Neural progenitor cell (in vitro differentiated cells): ENCODE measurements at regions not wholly inside any gene's neighbourhood (a gene's known extent, or its start where the extent isn't known, plus 50 kb on each side); places are given as distances from the start of the nearest gene placed in this dataset.

Source experiments
- DNase-seq: peaks from one replicate; pipeline ENCODE4 v3.0.0-alpha.2; 2016; ENCODE audit warnings: low spot score
- H2AFZ ChIP-seq: fragments of 200-600 bp; sonication (generic); replicated peaks from 2 replicates; pipeline ENCODE4 v1.6.1; 2016; ENCODE audit warnings: antibody characterized with exemption
- H3F3A ChIP-seq: fragments of 200-600 bp; sonication (generic); 2 replicates; pipeline ENCODE4 v1.6.1; 2016; ENCODE audit warnings: antibody characterized with exemption, low read depth
- H3K27ac ChIP-seq: fragments of 200-600 bp; sonication (generic); 2 replicates; pipeline ENCODE4 v1.5.1; 2016; ENCODE audit warnings: mild to moderate bottlenecking
- H3K27me3 ChIP-seq: fragments of 200-600 bp; sonication (generic); 2 replicates; pipeline ENCODE4 v1.6.1; 2016; ENCODE audit warnings: mild to moderate bottlenecking, moderate library complexity
- H3K36me3 ChIP-seq: fragments of 200-600 bp; sonication (generic); 2 replicates; pipeline ENCODE4 v1.5.1; 2016
- H3K4me1 ChIP-seq: fragments of 200-600 bp; sonication (generic); 2 replicates; pipeline ENCODE4 v1.6.1; 2016; ENCODE audit warnings: mixed run types
- H3K4me2 ChIP-seq: fragments of 200-600 bp; sonication (generic); 2 replicates; pipeline ENCODE4 v1.6.1; 2016
- H3K4me3 ChIP-seq: fragments of 200-600 bp; sonication (generic); 2 replicates; pipeline ENCODE4 v1.5.1; 2016
- H3K79me2 ChIP-seq: fragments of 200-600 bp; sonication (generic); 2 replicates; pipeline ENCODE4 v1.6.1; 2016; ENCODE audit warnings: low read depth
- H3K9ac ChIP-seq: fragments of 200-600 bp; sonication (generic); 2 replicates; pipeline ENCODE4 v1.6.1; 2016
- H3K9me3 ChIP-seq: fragments of 200-600 bp; sonication (generic); 2 replicates; pipeline ENCODE4 v1.5.1; 2016; ENCODE audit warnings: low read depth
- H4K20me1 ChIP-seq: fragments of 200-600 bp; sonication (generic); 2 replicates; pipeline ENCODE4 v1.6.1; 2016; ENCODE audit warnings: low read depth
- H3K27ac Mint-ChIP-seq: 3 replicates; pipeline ENCODE4 v1.8.0; 2021; ENCODE audit warnings: mixed read lengths
- H3K27me3 Mint-ChIP-seq: 2 replicates; pipeline ENCODE4 v1.8.0; 2022; ENCODE audit warnings: low read depth, mild to moderate bottlenecking, inconsistent platforms, moderate library complexity, mixed read lengths; ENCODE audit not compliant: insufficient read depth
- H3K36me3 Mint-ChIP-seq: 3 replicates; pipeline ENCODE4 v1.8.0; 2021; ENCODE audit warnings: mixed read lengths
- H3K4me1 Mint-ChIP-seq: 3 replicates; pipeline ENCODE4 v1.8.0; 2021; ENCODE audit warnings: mixed read lengths
- H3K4me3 Mint-ChIP-seq: 3 replicates; pipeline ENCODE4 v1.8.0; 2021; ENCODE audit warnings: mild to moderate bottlenecking, moderate library complexity, mixed read lengths
- H3K9me3 Mint-ChIP-seq: 3 replicates; pipeline ENCODE4 v1.8.0; 2020; ENCODE audit warnings: mixed read lengths
- CTCF ChIP-seq: fragments of 200-600 bp; sonication (generic); IDR thresholded peaks from 2 replicates; pipeline ENCODE4 v1.5.1; 2017; ENCODE audit warnings: antibody characterized with exemption, mild to moderate bottlenecking
- EZH2 ChIP-seq: fragments of 200-600 bp; sonication (generic); IDR thresholded peaks from 2 replicates; pipeline ENCODE4 v1.6.1; 2017; ENCODE audit warnings: antibody characterized with exemption, mild to moderate bottlenecking, moderate library complexity
- EZH2phosphoT487 ChIP-seq: fragments of 200-600 bp; sonication (generic); IDR thresholded peaks from 2 replicates; pipeline ENCODE4 v1.6.1; 2017; ENCODE audit warnings: antibody characterized with exemption

DNA sequence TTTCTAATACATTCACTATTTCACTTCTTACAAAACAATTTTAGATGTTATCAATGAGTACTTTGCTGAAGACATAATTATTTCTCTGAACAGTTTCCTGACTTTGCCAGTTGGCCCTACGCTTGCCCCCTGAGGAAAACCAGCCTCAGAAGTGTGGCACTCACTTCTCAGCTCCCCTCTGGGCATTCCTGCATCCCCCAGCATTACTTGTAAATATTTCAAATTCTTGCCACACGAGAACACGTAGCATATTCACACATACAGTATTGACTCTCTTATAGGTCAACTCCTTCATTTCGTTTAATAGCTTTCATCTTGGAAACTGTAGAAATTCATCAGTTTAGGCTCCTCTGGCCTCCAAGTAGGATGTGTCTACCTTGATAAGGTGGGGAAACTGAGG lies 65.2 kb downstream of the OTX2 start:
- Histone ChIP-seq H3F3A (no peaks in the 10 kb centered on the region), H3K36me3 (no peaks in the 10 kb centered on the region), H3K27me3 (no peaks in the 10 kb centered on the region), H3K4me1 (peaks cover 11% of the 10 kb centered on the region), H3K4me2 (no peak overlapping the region), H2AFZ (no peak overlapping the region), H3K9ac (no peak overlapping the region), H3K27ac (no peak overlapping the region), H4K20me1 (no peaks in the 10 kb centered on the region), H3K9me3 (no peaks in the 10 kb centered on the region), H3K4me3 (no peak overlapping the region), H3K79me2 (no peaks in the 10 kb centered on the region)
- no peak overlapping the region for H3K4me3 Mint-ChIP-seq
- H3K9me3 Mint-ChIP-seq, result no peaks in the 10 kb centered on the region
- TF ChIP-seq EZH2, result no peak
- TF ChIP-seq EZH2phosphoT487, result no peak
- TF ChIP-seq CTCF, result no peak
- peaks cover 8% of the 10 kb centered on the region for H3K27me3 Mint-ChIP-seq
- H3K36me3 Mint-ChIP-seq, result no peaks in the 10 kb centered on the region
- peaks cover 7% of the 10 kb centered on the region for H3K4me1 Mint-ChIP-seq
- H3K27ac Mint-ChIP-seq, result no peak overlapping the region
- DNase-seq, result no peak

DNA sequence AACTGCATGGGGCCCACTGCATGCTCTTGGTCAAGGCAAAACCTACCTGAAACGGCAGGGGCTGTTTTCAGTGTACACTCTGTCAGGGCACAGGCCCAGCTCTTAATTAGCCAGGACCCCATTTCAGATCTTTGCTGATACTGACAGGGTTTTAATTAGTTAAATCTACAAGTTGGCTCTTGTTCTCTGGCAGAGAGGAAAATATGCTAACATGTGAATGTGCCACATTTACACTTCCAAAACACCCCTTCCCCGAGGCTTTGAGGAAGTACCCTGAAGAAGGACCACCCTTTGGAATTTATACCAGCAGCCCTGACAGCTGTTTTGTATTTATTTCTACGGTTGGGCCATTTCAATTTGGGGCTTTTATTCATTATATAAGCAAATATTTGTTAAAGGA lies 66.3 kb downstream of the OTX2 start:
- Mint-ChIP-seq H3K27ac (no peak overlapping the region), H3K9me3 (no peaks in the 10 kb centered on the region), H3K36me3 (no peaks in the 10 kb centered on the region), H3K4me1 (peaks cover 7% of the 10 kb centered on the region), H3K27me3 (no peaks in the 10 kb centered on the region), H3K4me3 (no peak overlapping the region)
- no peak overlapping the region for H3K9ac ChIP-seq
- H2AFZ ChIP-seq, result no peak overlapping the region
- no peak for DNase-seq
- H3K36me3 ChIP-seq, result no peaks in the 10 kb centered on the region
- H3K27me3 ChIP-seq, result no peaks in the 10 kb centered on the region
- H3K4me2 ChIP-seq, result no peak overlapping the region
- peaks cover 11% of the 10 kb centered on the region for H3K4me1 ChIP-seq
- no peaks in the 10 kb centered on the region for H4K20me1 ChIP-seq
- TF ChIP-seq EZH2phosphoT487 (no peak), EZH2 (no peak), CTCF (no peak)
- H3K9me3 ChIP-seq, result no peaks in the 10 kb centered on the region
- H3F3A ChIP-seq, result no peaks in the 10 kb centered on the region
- no peaks in the 10 kb centered on the region for H3K79me2 ChIP-seq
- H3K27ac ChIP-seq, result no peak overlapping the region
- no peak overlapping the region for H3K4me3 ChIP-seq

DNA sequence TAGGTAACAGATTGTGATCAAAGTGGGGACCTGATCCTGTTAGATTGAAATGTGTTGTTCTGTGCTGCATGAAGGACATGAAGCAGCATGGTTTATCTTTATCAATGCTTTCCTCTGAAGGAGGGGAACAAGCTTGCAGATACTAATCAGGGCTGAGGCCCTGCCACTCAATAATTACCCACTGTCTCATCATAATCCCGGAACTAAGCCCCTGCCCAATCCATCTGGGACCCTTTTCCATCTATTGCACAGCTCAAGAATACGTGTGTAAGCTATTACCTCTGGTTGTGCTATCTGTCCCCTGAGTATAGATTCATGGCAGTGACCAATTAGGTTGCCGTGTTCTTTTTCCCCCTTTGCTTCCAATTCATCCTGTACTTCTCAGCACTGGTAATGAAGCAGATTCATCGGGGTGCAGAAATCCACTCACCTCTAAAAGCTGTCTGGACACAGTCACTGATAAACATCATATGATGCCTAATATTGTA lies 67.8 kb downstream of the OTX2 start:
- peaks cover 7% of the 10 kb centered on the region for H3K4me1 Mint-ChIP-seq
- no peak overlapping the region for H3K4me3 Mint-ChIP-seq
- Histone ChIP-seq H3K27ac (no peak overlapping the region), H3K27me3 (no peaks in the 10 kb centered on the region), H3K9ac (no peak overlapping the region), H3K36me3 (no peaks in the 10 kb centered on the region), H3K4me1 (no peaks in the 10 kb centered on the region), H3K9me3 (no peaks in the 10 kb centered on the region), H3K79me2 (no peaks in the 10 kb centered on the region), H3K4me3 (no peak overlapping the region), H4K20me1 (no peaks in the 10 kb centered on the region), H3F3A (no peaks in the 10 kb centered on the region), H2AFZ (no peak overlapping the region), H3K4me2 (no peak overlapping the region)
- DNase-seq, result no peak
- H3K27me3 Mint-ChIP-seq, result no peaks in the 10 kb centered on the region
- H3K27ac Mint-ChIP-seq, result no peak overlapping the region
- H3K36me3 Mint-ChIP-seq, result no peaks in the 10 kb centered on the region
- no peaks in the 10 kb centered on the region for H3K9me3 Mint-ChIP-seq
- TF ChIP-seq CTCF (no peak), EZH2 (no peak), EZH2phosphoT487 (no peak)

DNA sequence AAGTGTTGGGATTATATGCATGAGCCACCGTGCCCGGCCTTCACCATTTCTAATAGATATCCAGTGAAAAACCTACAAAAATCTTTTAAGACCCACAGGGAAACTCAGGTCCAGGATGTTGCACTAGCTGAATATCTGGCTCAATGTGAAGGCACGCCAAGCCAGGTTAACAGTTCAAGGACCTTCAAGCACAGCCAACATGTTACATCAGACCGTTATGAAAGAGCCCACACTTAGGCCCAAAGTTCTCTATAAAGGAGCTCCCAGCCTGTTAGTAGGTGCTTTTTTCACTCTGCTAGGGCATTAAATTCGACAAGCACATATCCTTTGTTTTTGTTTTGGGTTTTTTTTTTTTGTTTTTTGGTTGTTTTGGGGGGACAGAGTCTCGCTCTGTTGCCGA lies 69.0 kb downstream of the OTX2 start:
- Histone ChIP-seq H3F3A (no peaks in the 10 kb centered on the region), H3K27ac (no peak overlapping the region), H2AFZ (no peak overlapping the region), H3K36me3 (no peaks in the 10 kb centered on the region), H4K20me1 (no peaks in the 10 kb centered on the region), H3K27me3 (no peaks in the 10 kb centered on the region), H3K9me3 (no peaks in the 10 kb centered on the region), H3K4me3 (no peak overlapping the region), H3K4me1 (no peaks in the 10 kb centered on the region), H3K79me2 (no peaks in the 10 kb centered on the region), H3K4me2 (no peak overlapping the region), H3K9ac (no peak overlapping the region)
- no peak overlapping the region for H3K4me3 Mint-ChIP-seq
- no peaks in the 10 kb centered on the region for H3K9me3 Mint-ChIP-seq
- H3K27me3 Mint-ChIP-seq, result no peaks in the 10 kb centered on the region
- H3K4me1 Mint-ChIP-seq, result peaks cover 7% of the 10 kb centered on the region
- H3K27ac Mint-ChIP-seq, result no peak overlapping the region
- DNase-seq, result no peak
- no peak for TF ChIP-seq CTCF
- TF ChIP-seq EZH2, result no peak
- no peak for TF ChIP-seq EZH2phosphoT487
- no peaks in the 10 kb centered on the region for H3K36me3 Mint-ChIP-seq
